SK-N-SH (cell line): ENCODE measurements at regions not wholly inside any gene's neighbourhood (a gene's known extent, or its start where the extent isn't known, plus 50 kb on each side); places are given as distances from the start of the nearest gene placed in this dataset.

Experiments
- CTCF ChIA-PET: fragments of 300-600, 350-600 bp; formaldehyde crosslinking; extraction: SDS; loops from one replicate; lab custom pipeline; 2021; lab: Yijun Ruan, JAX
- POLR2A ChIA-PET: fragments of 350-600 bp; sonication (Branson Sonifier 250); formaldehyde crosslinking; extraction: SDS; loops from one replicate; lab custom pipeline; 2020; ENCODE audit warnings: antibody characterized with exemption, inconsistent platforms; lab: Yijun Ruan, JAX
- DNase-seq: peaks from one replicate; pipeline ENCODE4 v3.0.0; 2012
- H2AFZ ChIP-seq: fragments of 200-600 bp; sonication (generic); 2 replicates; pipeline ENCODE4 v1.8.1; 2016; ENCODE audit warnings: antibody characterized with exemption, mild to moderate bottlenecking, low read depth
- H3F3A ChIP-seq: fragments of 200-600 bp; sonication (generic); replicated peaks from 2 replicates; pipeline ENCODE3; 2016; ENCODE audit warnings: antibody characterized with exemption, mild to moderate bottlenecking; ENCODE audit not compliant: insufficient read depth
- H3K27ac ChIP-seq, 2 experiments: fragments of 200-500 bp in 1 of 2; fragments of 200-600 bp in 1 of 2; sonication (Bioruptor generic) in 1 of 2; sonication (generic), shearing (Covaris generic) in 1 of 2; 2 replicates each; pipeline versions ENCODE4 v1.5.1 to v1.6.1; 2014 to 2016; ENCODE audit warnings: low read depth in 2 of 2, inconsistent platforms in 1 of 2, low read length in 1 of 2, mild to moderate bottlenecking in 1 of 2, mixed read lengths in 1 of 2
- H3K27me3 ChIP-seq: fragments of 200-600 bp; sonication (generic), shearing (Covaris generic); 2 replicates; pipeline ENCODE4 v1.6.1; 2016; ENCODE audit warnings: mixed run types; ENCODE audit not compliant: insufficient read depth
- H3K36me3 ChIP-seq, 2 experiments: fragments of 200-500 bp in 1 of 2; fragments of 200-600 bp in 1 of 2; sonication (Bioruptor generic) in 1 of 2; sonication (generic) in 1 of 2; replicated peaks in 1 of 2; 2 replicates each; pipeline versions ENCODE3 to v1.5.1; 2014 to 2016; ENCODE audit warnings: low read length in 1 of 2, mild to moderate bottlenecking in 1 of 2; ENCODE audit not compliant: insufficient read depth in 2 of 2, control insufficient read depth in 1 of 2
- H3K4me1 ChIP-seq, 2 experiments: fragments of 200-500 bp in 1 of 2; fragments of 200-600 bp in 1 of 2; sonication (Bioruptor generic) in 1 of 2; sonication (generic), shearing (Covaris generic) in 1 of 2; 2 replicates each; pipeline versions ENCODE4 v1.5.1 to v1.6.1; 2014 to 2016; ENCODE audit warnings: low read depth in 1 of 2, low read length in 1 of 2, mixed run types in 1 of 2; ENCODE audit not compliant: insufficient read depth in 2 of 2, control insufficient read depth in 1 of 2
- H3K4me2 ChIP-seq: fragments of 200-600 bp; sonication (generic), shearing (Covaris generic); 2 replicates; pipeline ENCODE4 v1.6.1; 2017; ENCODE audit warnings: mixed run types
- H3K4me3 ChIP-seq, 2 experiments: fragments of 200-500 bp in 1 of 2; fragments of 200-600 bp in 1 of 2; sonication (Bioruptor generic) in 1 of 2; sonication (generic), shearing (Covaris generic) in 1 of 2; 2 replicates each; pipeline versions ENCODE4 v1.5.1 to v1.8.1; 2014 to 2016; ENCODE audit warnings: low read depth in 2 of 2, inconsistent platforms in 1 of 2, low read length in 1 of 2, mild to moderate bottlenecking in 1 of 2, mixed read lengths in 1 of 2, moderate library complexity in 1 of 2
- H3K79me2 ChIP-seq: fragments of 200-600 bp; sonication (generic); 2 replicates; pipeline ENCODE4 v1.8.1; 2017; ENCODE audit warnings: mild to moderate bottlenecking; ENCODE audit not compliant: insufficient read depth
- H3K9ac ChIP-seq: fragments of 200-600 bp; sonication (generic); 2 replicates; pipeline ENCODE4 v1.6.1; 2017; ENCODE audit warnings: mixed run types
- H3K9me2 ChIP-seq: fragments of 200-600 bp; sonication (generic); 2 replicates; pipeline ENCODE4 v1.6.1; 2017; ENCODE audit warnings: mixed run types
- H3K9me3 ChIP-seq: fragments of 200-600 bp; sonication (generic); 2 replicates; pipeline ENCODE4 v1.6.1; 2017; ENCODE audit warnings: mixed run types, mild to moderate bottlenecking, moderate library complexity
- H4K20me1 ChIP-seq: fragments of 200-600 bp; sonication (generic); 2 replicates; pipeline ENCODE4 v1.6.1; 2017; ENCODE audit warnings: mild to moderate bottlenecking, mixed run types; ENCODE audit not compliant: insufficient read depth
- EP300 ChIP-seq, 2 experiments: IDR thresholded peaks; 2 replicates each; pipeline versions ENCODE4 v1.4.0 to v1.6.1; 2012; ENCODE audit warnings: borderline replicate concordance in 1 of 2, low read depth in 1 of 2, low read length in 1 of 2
- EZH2phosphoT487 ChIP-seq: fragments of 200-600 bp; sonication (generic); IDR thresholded peaks from 2 replicates; pipeline ENCODE4 v1.6.1; 2017; ENCODE audit warnings: low read depth, mixed run types, mild to moderate bottlenecking, antibody characterized with exemption, moderate library complexity, borderline replicate concordance
- FOXM1 ChIP-seq: IDR thresholded peaks from 2 replicates; pipeline ENCODE4 v1.4.0; 2012; ENCODE audit warnings: low read depth, mild to moderate bottlenecking
- GATA2 ChIP-seq: sonication (generic); formaldehyde crosslinking; IDR thresholded peaks from 2 replicates; pipeline ENCODE4 v1.5.0; 2020; ENCODE audit warnings: mild to moderate bottlenecking, missing genetic modification reagents
- MEF2A ChIP-seq: IDR thresholded peaks from 2 replicates; pipeline ENCODE4 v1.4.0; 2012; ENCODE audit warnings: low read depth, borderline replicate concordance
- NRF1 ChIP-seq: IDR thresholded peaks from 2 replicates; pipeline ENCODE4 v1.6.1; 2012; ENCODE audit warnings: low read depth, mild to moderate bottlenecking, low read length
- TAF1 ChIP-seq: IDR thresholded peaks from 2 replicates; pipeline ENCODE4 v1.6.1; 2012; ENCODE audit warnings: low read depth, mild to moderate bottlenecking, low read length, moderate library complexity, borderline replicate concordance
- WGBS: methylation state at CpG from one replicate; pipeline ENCODE4 v1.1.6; 2017; ENCODE audit warnings: low lambda C conversion rate; 5-methylcytosine and 5-hydroxymethylcytosine counted together
- TF ChIP-seq, protein P1 (sequence below): IDR thresholded peaks from 2 replicates; pipeline ENCODE4 v1.4.0; 2012; ENCODE audit warnings: low read depth, borderline replicate concordance
- TF ChIP-seq, protein P2 (sequence below): fragments of 200-600 bp; sonication (generic); IDR thresholded peaks from 2 replicates; pipeline ENCODE4 v1.6.1; 2017; ENCODE audit warnings: antibody characterized with exemption, mild to moderate bottlenecking, moderate library complexity

DNA sequence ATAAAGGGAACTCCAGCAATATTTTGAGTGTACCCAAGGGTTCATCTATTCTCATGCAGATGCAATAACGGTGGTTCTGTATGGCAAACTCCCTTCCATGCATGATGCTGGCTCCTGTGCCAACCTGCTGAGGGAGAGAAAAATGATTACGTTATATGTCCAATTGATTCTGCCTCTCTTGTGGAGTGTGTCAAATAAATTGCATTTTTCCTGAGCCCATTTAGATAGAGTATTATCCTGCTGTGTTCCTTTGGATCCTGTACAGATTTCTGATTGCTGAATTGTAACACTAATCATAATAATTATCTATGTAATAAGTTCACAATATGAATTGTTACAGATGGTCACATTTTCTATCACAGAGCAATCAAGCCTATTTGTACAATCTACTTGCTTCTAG, 821.7 kb downstream of the C4orf33 start (continued):
- TF ChIP-seq, protein P1, sequence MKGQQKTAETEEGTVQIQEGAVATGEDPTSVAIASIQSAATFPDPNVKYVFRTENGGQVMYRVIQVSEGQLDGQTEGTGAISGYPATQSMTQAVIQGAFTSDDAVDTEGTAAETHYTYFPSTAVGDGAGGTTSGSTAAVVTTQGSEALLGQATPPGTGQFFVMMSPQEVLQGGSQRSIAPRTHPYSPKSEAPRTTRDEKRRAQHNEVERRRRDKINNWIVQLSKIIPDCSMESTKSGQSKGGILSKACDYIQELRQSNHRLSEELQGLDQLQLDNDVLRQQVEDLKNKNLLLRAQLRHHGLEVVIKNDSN: no peak
- no peak for TF ChIP-seq EZH2phosphoT487

- no peak overlapping the region for H3K9ac ChIP-seq
- no peaks in the 10 kb centered on the region for H3K9me2 ChIP-seq
- POLR2A ChIA-PET: no interaction called here
- H3K27ac ChIP-seq: no peak overlapping the region
- no peak for DNase-seq
- H2AFZ ChIP-seq: no peak overlapping the region
- H3K27me3 ChIP-seq: no peaks in the 10 kb centered on the region; the same call in 1 of the 2 replicates
- no peaks in the 10 kb centered on the region for H3K9me3 ChIP-seq
- no peaks in the 10 kb centered on the region for H4K20me1 ChIP-seq
- H3K4me3 ChIP-seq: no peak overlapping the region
- TF ChIP-seq EP300 (IDR thresholded peaks at IDR 0.05; ENCODE audit: borderline replicate concordance in 1 of 2, low read depth in 1 of 2, low read length in 1 of 2): no peak
- TF ChIP-seq MEF2A: no peak
- TF ChIP-seq, protein P2, sequence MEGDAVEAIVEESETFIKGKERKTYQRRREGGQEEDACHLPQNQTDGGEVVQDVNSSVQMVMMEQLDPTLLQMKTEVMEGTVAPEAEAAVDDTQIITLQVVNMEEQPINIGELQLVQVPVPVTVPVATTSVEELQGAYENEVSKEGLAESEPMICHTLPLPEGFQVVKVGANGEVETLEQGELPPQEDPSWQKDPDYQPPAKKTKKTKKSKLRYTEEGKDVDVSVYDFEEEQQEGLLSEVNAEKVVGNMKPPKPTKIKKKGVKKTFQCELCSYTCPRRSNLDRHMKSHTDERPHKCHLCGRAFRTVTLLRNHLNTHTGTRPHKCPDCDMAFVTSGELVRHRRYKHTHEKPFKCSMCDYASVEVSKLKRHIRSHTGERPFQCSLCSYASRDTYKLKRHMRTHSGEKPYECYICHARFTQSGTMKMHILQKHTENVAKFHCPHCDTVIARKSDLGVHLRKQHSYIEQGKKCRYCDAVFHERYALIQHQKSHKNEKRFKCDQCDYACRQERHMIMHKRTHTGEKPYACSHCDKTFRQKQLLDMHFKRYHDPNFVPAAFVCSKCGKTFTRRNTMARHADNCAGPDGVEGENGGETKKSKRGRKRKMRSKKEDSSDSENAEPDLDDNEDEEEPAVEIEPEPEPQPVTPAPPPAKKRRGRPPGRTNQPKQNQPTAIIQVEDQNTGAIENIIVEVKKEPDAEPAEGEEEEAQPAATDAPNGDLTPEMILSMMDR: peak; percentile 45
- TF ChIP-seq GATA2 (CRISPR knock-in tag): no peak
- TF ChIP-seq, all 33 proteins: peak for 1
- Histone ChIP-seq H3K4me2 (no peak overlapping the region), H3F3A (no peaks in the 10 kb centered on the region), H3K4me1 (no peaks in the 10 kb centered on the region), H3K79me2 (no peaks in the 10 kb centered on the region), H3K36me3 (no peaks in the 10 kb centered on the region)
- CTCF ChIA-PET: no interaction called here
These were observed 831.0 kb downstream of the C4orf33 start for GRCh38 chr4:129926936-129927335.

- no peaks in the 10 kb centered on the region for H3K9me2 ChIP-seq
- no peaks in the 10 kb centered on the region for H3K9me3 ChIP-seq
- H3K36me3 ChIP-seq: no peaks in the 10 kb centered on the region
- H3K4me3 ChIP-seq: no peak overlapping the region
- H3K9ac ChIP-seq: no peak overlapping the region
- no peaks in the 10 kb centered on the region for H3K79me2 ChIP-seq
- no peak overlapping the region for H2AFZ ChIP-seq
- TF ChIP-seq FOXM1 (no peak), TAF1 (no peak), NRF1 (no peak)
- TF ChIP-seq, protein P2: peak; percentile 54
- peak; percentile 8 for DNase-seq
- H4K20me1 ChIP-seq: no peaks in the 10 kb centered on the region
- 18% methylated on average over 1 of the region's 1 CpG for WGBS
- CTCF ChIA-PET: no interaction called here
- no peaks in the 10 kb centered on the region; the same call in 1 of the 2 replicates for H3K27me3 ChIP-seq
- no peaks in the 10 kb centered on the region for H3K4me1 ChIP-seq
- no peaks in the 10 kb centered on the region for H3F3A ChIP-seq
- H3K27ac ChIP-seq: no peak overlapping the region
- H3K4me2 ChIP-seq: no peak overlapping the region
- POLR2A ChIA-PET: no interaction called here
These were observed 833.1 kb downstream of the C4orf33 start for GRCh38 chr4:129929052-129929451.
